Tibial nerve (tissue), 4 donors: ENCODE measurements at regions not wholly inside any gene's neighbourhood (a gene's known extent, or its start where the extent isn't known, plus 50 kb on each side); places are given as distances from the start of the nearest gene placed in this dataset.

Experiments used
- DNase-seq, 2 donors: peaks; one replicate each; pipeline ENCODE4 v3.0.0-alpha.2; 2019; ENCODE audit warnings: low spot score in 2 of 2
- H3K27ac ChIP-seq, 4 donors: fragments of 200-600 bp; sonication (generic) in 3 of 4; one replicate each; pipeline ENCODE4 v1.5.1; 2017 to 2019; ENCODE audit warnings: mild to moderate bottlenecking in 1 of 4
- H3K27me3 ChIP-seq, 2 donors: fragments of 200-600 bp; sonication (generic) in 1 of 2; one replicate each; pipeline versions ENCODE4 v1.5.1 to v1.6.0; 2017 to 2019
- H3K36me3 ChIP-seq, 3 donors: fragments of 200-600 bp; sonication (generic); one replicate each; pipeline ENCODE4 v1.5.1; 2018 to 2019
- H3K4me1 ChIP-seq, 4 donors: fragments of 200-600 bp; sonication (generic) in 3 of 4; one replicate each; pipeline ENCODE4 v1.5.1; 2017 to 2019
- H3K4me3 ChIP-seq, 4 donors: fragments of 200-600 bp; sonication (generic) in 3 of 4; one replicate each; pipeline ENCODE4 v1.5.1; 2017 to 2019; ENCODE audit warnings: mild to moderate bottlenecking in 1 of 4, moderate library complexity in 1 of 4
- H3K9me3 ChIP-seq, 4 donors: fragments of 200-600 bp; sonication (generic) in 3 of 4; one replicate each; pipeline ENCODE4 v1.5.1; 2017 to 2019
- CTCF ChIP-seq, 5 experiments: fragments of 200-600 bp in 3 of 5; fragments of 450-650 bp in 2 of 5; sonication (generic) in 3 of 5; IDR thresholded peaks; one replicate each; pipeline ENCODE4 v1.5.1; 2016 to 2019; ENCODE audit warnings: antibody characterized with exemption in 5 of 5, mild to moderate bottlenecking in 3 of 5, moderate library complexity in 2 of 5
- EP300 ChIP-seq, 2 donors: sonication (generic); formaldehyde crosslinking; IDR thresholded peaks; one replicate each; pipeline ENCODE4 v1.6.1; 2017; ENCODE audit warnings: antibody characterized with exemption in 2 of 2, mild to moderate bottlenecking in 1 of 2
- POLR2A ChIP-seq, 2 donors: fragments of 450-650 bp; IDR thresholded peaks; one replicate each; pipeline ENCODE4 v1.6.1; 2017; ENCODE audit warnings: antibody characterized with exemption in 2 of 2, mild to moderate bottlenecking in 2 of 2, moderate library complexity in 2 of 2
- WGBS, 2 donors: methylation state at CpG; one replicate each; pipeline ENCODE4 v1.1.5; 2018; 5-methylcytosine and 5-hydroxymethylcytosine counted together

GRCh38 chr7:53638517-53638916 lies 603.1 kb downstream of the POM121L12 start:
- H3K27ac ChIP-seq = no peak overlapping the region
- TF ChIP-seq POLR2A (IDR thresholded peaks at IDR 0.05) (no peak), EP300 (IDR thresholded peaks at IDR 0.05) (no peak), CTCF (IDR thresholded peaks at IDR 0.05) (no peak)
- no peak overlapping the region for H3K4me3 ChIP-seq
- no peaks in the 10 kb centered on the region for H3K27me3 ChIP-seq
- peaks cover 0 to 24% (median 0%) of the 10 kb centered on the region in 4 donors for H3K9me3 ChIP-seq
- DNase-seq = no peak
- no peaks in the 10 kb centered on the region for H3K36me3 ChIP-seq
- H3K4me1 ChIP-seq = no peaks in the 10 kb centered on the region

- peaks cover 0 to 9% (median 0%) of the 10 kb centered on the region in 4 donors for H3K9me3 ChIP-seq
- DNase-seq = no peak
- no peak overlapping the region for H3K27ac ChIP-seq
- no peaks in the 10 kb centered on the region for H3K36me3 ChIP-seq
- TF ChIP-seq EP300 (IDR thresholded peaks at IDR 0.05) = no peak
- TF ChIP-seq CTCF (IDR thresholded peaks at IDR 0.05) = no peak
- no peak for TF ChIP-seq POLR2A (IDR thresholded peaks at IDR 0.05)
- no peak overlapping the region for H3K4me3 ChIP-seq
- H3K4me1 ChIP-seq = no peaks in the 10 kb centered on the region
- H3K27me3 ChIP-seq = no peaks in the 10 kb centered on the region
Observed at GRCh38 chr7:53641091-53641490, 605.7 kb downstream of the POM121L12 start.

GRCh38 chr7:53642361-53642760 lies 606.9 kb downstream of the POM121L12 start:
- WGBS, 2 donors = 54 to 68% methylated on average over 4 of the region's 4 CpGs
- DNase-seq = no peak
- H3K27ac ChIP-seq = no peak overlapping the region
- H3K4me1 ChIP-seq = no peaks in the 10 kb centered on the region
- no peak overlapping the region for H3K4me3 ChIP-seq
- no peak for TF ChIP-seq EP300 (IDR thresholded peaks at IDR 0.05)
- no peaks in the 10 kb centered on the region for H3K27me3 ChIP-seq
- H3K36me3 ChIP-seq = no peaks in the 10 kb centered on the region
- no peaks in the 10 kb centered on the region for H3K9me3 ChIP-seq

GRCh38 chr7:53642866-53643265 lies 607.4 kb downstream of the POM121L12 start:
- Histone ChIP-seq H3K27ac (no peak overlapping the region), H3K4me3 (no peak overlapping the region), H3K9me3 (no peaks in the 10 kb centered on the region), H3K36me3 (no peaks in the 10 kb centered on the region), H3K4me1 (no peaks in the 10 kb centered on the region), H3K27me3 (no peaks in the 10 kb centered on the region)
- DNase-seq = no peak
- 42 to 49% methylated on average over 2 of the region's 2 CpGs for WGBS, 2 donors
- TF ChIP-seq POLR2A (IDR thresholded peaks at IDR 0.05) (no peak), CTCF (IDR thresholded peaks at IDR 0.05) (no peak), EP300 (IDR thresholded peaks at IDR 0.05) (no peak)

- Histone ChIP-seq H3K9me3 (no peaks in the 10 kb centered on the region), H3K4me3 (no peak overlapping the region), H3K36me3 (no peaks in the 10 kb centered on the region), H3K27ac (no peak overlapping the region), H3K27me3 (no peaks in the 10 kb centered on the region), H3K4me1 (no peaks in the 10 kb centered on the region)
- TF ChIP-seq CTCF (IDR thresholded peaks at IDR 0.05) (no peak), POLR2A (IDR thresholded peaks at IDR 0.05) (no peak)
- 83 to 95% methylated on average over 1 of the region's 1 CpG for WGBS, 2 donors
- no peak for DNase-seq
Observed at GRCh38 chr7:53656881-53657280, 621.4 kb downstream of the POM121L12 start.

GRCh38 chr7:53657586-53657985 lies 622.2 kb downstream of the POM121L12 start:
- no peaks in the 10 kb centered on the region for H3K36me3 ChIP-seq
- H3K27me3 ChIP-seq = no peaks in the 10 kb centered on the region
- DNase-seq = no peak
- 58 to 73% methylated on average over 1 of the region's 1 CpG for WGBS, 2 donors
- H3K9me3 ChIP-seq = no peaks in the 10 kb centered on the region
- H3K4me1 ChIP-seq = no peaks in the 10 kb centered on the region
- TF ChIP-seq POLR2A (IDR thresholded peaks at IDR 0.05) = no peak
- TF ChIP-seq EP300 (IDR thresholded peaks at IDR 0.05) = no peak
- no peak for TF ChIP-seq CTCF (IDR thresholded peaks at IDR 0.05)
- no peak overlapping the region for H3K4me3 ChIP-seq
- no peak overlapping the region for H3K27ac ChIP-seq
